Right ventricle myocardium superior (tissue), 1 donor: ENCODE measurements at regions not wholly inside any gene's neighbourhood (a gene's known extent, or its start where the extent isn't known, plus 50 kb on each side); places are given as distances from the start of the nearest gene placed in this dataset.

Source experiments
- ATAC-seq: fragments of 200-7000 bp; cut with Tn5 transposase; one replicate; pipeline ENCODE4 v1.9.1; 2020; ENCODE audit warnings: mild to moderate bottlenecking; ENCODE audit not compliant: poor library complexity
- DNase-seq: peaks from one replicate; pipeline ENCODE4 v3.0.0-alpha.2; 2020
- intact Hi-C: fragments of 100-400 bp; cut with DNase I; formaldehyde crosslinking; loops from one replicate; pipeline ENCODE4 v1.11.2; 2022
- donor health status: DM: no; HTN: yes; CAD: no; lungs with severe emphysema.

GRCh38 chr6:147834084-147834776 lies 325.7 kb downstream of the SAMD5 start:
- DNase-seq (no peak), ATAC-seq (no peak)
- intact Hi-C loops, result no loop called here

GRCh38 chr6:147837540-147837939 lies 329.1 kb downstream of the SAMD5 start:
- intact Hi-C loops, result no loop called here
- ATAC-seq (no peak), DNase-seq (no peak)

- DNase-seq, result no peak
- ATAC-seq, result no peak
- intact Hi-C loops, result no loop called here
Observed at GRCh38 chr6:147839708-147840610, 331.5 kb downstream of the SAMD5 start.

GRCh38 chr6:147841547-147842148 lies 333.2 kb downstream of the SAMD5 start:
- intact Hi-C loops, result no loop called here
- ATAC-seq, result no peak
- no peak for DNase-seq

- intact Hi-C loops, result no loop called here
- DNase-seq, result no peak
- ATAC-seq, result no peak
Observed at GRCh38 chr6:147849401-147850330, 341.2 kb downstream of the SAMD5 start.

- intact Hi-C loops, result no loop called here
- ATAC-seq (no peak), DNase-seq (no peak)
Observed at GRCh38 chr6:147852772-147853171, 344.3 kb downstream of the SAMD5 start.

- DNase-seq, result no peak
- ATAC-seq, result no peak
- intact Hi-C loops, result no loop called here
Observed at GRCh38 chr6:147853574-147853973, 345.1 kb downstream of the SAMD5 start.

- DNase-seq (no peak), ATAC-seq (no peak)
- intact Hi-C loops, result no loop called here
Observed at GRCh38 chr6:147855803-147856482, 347.5 kb downstream of the SAMD5 start.

- DNase-seq (no peak), ATAC-seq (no peak)
- intact Hi-C loops, result no loop called here
Observed at GRCh38 chr6:147856687-147857086, 348.2 kb downstream of the SAMD5 start.

DNA sequence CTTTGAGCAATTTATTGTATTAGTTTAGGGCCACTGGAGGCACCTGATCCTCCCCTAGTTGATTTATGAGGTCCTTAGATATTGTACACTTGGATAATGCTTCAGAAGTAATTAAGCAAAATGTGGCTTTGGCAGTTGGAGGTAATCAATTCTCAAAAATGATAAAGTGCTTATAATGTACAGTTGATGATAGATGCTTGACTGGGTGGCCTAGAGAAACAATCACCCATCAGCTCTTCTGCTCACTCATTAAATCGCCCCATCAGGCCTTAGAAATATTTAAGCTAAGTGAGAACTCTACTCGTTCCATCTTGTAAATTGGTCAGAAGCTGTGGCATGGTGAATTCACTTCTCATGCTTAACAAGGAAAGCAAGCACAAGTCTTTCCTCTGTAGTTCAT lies 349.9 kb downstream of the SAMD5 start:
- DNase-seq, result no peak
- no peak for ATAC-seq
- intact Hi-C loops, result no loop called here

DNA sequence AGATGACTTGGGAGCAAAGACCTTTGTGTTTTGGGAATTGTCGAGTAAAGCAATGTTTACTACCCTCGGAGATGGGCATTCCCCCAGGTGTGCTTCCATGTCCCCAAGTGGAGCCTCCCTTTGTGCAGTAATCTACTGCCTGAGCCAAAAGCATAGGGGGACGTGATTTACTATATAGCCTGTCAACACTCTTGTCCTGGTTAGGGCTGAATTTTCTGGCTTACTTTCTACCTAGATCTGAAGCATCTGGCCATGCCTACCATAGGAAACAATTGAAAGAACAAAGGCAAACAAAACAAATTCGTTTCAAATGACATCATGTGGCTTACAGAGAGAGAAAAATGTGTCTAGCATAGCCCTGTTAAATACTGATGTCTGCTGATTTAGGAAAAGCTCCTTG lies 350.6 kb downstream of the SAMD5 start:
- intact Hi-C loops, result no loop called here
- DNase-seq (no peak), ATAC-seq (no peak)

DNA sequence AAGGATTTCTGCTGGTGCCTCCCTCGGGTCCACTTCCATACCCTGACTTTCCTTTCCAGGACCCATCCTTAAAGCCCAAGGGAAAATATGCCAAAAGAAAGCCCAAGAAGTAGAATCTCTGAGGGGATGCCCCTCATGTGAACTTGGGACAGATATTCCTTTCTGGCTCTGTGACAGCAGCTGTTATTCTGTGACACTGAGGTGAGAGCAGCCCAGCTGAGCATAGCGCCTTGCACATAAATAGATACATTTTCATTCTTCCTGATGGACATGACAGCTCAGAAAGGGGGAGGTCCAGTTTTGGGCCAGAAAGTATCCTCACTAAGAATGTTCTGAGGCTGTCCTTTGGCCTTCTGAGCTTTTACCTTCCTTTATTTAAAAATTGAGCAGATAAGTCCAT lies 353.2 kb downstream of the SAMD5 start:
- DNase-seq (no peak), ATAC-seq (no peak)
- intact Hi-C loops, result no loop called here

- intact Hi-C loops, result no loop called here
- ATAC-seq, result no peak
- DNase-seq, result no peak
Observed at GRCh38 chr6:147867433-147868226, 359.1 kb downstream of the SAMD5 start.

GRCh38 chr6:147868427-147869190 lies 360.1 kb downstream of the SAMD5 start:
- intact Hi-C loops, result no loop called here
- ATAC-seq, result no peak
- DNase-seq, result no peak

DNA sequence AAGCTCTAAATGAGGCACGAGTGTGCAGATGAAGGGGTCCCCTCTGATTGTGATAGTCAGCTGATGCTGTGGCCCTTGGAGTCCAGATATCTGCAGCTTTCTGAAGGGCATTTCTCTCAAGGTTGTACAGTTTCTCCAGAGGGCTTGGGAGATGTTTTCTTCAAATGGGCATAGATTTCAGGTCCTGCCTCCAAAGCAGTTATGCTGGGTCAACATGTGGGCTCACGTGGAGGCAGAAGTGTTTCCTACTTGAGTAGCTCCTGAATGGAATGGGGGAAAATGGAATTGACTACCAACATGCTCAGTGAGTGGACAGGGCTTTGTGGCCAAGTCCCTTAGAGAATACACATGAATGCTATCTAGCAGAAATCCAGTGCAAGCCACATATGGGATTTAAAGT lies 360.7 kb downstream of the SAMD5 start:
- DNase-seq (no peak), ATAC-seq (no peak)
- intact Hi-C loops, result no loop called here

GRCh38 chr6:147869869-147870268 lies 361.4 kb downstream of the SAMD5 start:
- ATAC-seq (no peak), DNase-seq (no peak)
- intact Hi-C loops, result no loop called here
